NCI-H2107 (cell line): ENCODE measurements at regions not wholly inside any gene's neighbourhood (a gene's known extent, or its start where the extent isn't known, plus 50 kb on each side); places are given as distances from the start of the nearest gene placed in this dataset.

Experiments
- DNase-seq: peaks from one replicate; lab custom pipeline; 2025; lab: John Stamatoyannopoulos, UW

- no peak for DNase-seq
These were observed 52.8 kb upstream of the FBXL7 start for GRCh38 chr5:15447209-15447608.

DNA sequence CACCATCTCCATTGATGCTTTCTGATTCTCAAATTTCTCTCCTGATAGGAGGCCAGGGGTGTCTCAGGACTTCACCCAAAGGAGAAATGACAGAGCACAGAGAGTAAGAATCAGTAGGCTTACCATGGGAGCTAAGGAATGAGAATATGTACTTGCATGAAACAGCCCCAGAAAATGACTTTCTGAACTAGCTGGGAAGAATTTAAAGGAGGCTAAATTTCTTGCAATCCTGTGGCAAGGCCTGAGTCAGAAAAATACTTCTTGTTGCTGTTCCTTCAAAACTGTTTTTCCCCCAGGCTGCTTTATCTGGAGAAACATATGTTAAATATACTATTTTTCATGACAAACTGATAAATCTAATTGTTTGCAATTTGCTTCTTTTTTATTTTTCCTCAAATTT is 53.4 kb upstream of the FBXL7 start:
- DNase-seq, result no peak

- DNase-seq, result no peak
These were observed 57.8 kb upstream of the FBXL7 start for GRCh38 chr5:15442193-15442570.

DNA sequence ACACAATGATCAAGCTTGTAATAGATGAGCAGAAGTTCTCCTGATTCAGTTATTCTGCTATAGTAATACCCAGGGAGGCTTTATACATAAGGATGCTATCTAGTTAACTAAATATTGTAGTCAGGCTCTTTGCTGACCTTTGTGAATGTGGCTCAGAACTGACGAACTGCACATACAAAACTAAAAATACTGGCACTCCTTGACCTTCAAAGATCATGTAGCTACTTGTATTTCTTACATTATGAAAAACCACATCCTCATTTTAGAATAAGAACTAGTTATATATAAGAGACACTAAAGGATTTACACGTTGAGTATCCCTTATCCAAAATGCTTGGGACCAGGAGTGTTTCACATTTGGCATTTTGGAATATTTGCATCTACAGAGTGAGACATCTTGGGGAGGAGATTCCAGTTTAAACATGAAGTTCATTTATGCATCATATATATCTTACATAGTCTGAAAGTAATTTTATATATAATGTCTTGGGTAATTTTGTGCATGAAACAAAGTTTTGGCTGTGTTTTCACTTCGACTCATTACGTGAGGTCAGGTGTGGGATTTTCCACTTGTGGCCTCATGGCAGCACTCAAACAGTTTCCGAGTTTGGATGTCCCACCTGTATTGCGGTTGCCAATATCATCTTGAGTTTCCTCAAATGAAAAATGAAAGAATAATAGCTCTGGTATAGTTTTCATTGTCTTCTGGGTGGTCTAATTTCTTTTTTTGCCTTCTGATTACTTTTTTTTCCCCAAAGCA is 58.4 kb upstream of the FBXL7 start:
- DNase-seq, result no peak

DNA sequence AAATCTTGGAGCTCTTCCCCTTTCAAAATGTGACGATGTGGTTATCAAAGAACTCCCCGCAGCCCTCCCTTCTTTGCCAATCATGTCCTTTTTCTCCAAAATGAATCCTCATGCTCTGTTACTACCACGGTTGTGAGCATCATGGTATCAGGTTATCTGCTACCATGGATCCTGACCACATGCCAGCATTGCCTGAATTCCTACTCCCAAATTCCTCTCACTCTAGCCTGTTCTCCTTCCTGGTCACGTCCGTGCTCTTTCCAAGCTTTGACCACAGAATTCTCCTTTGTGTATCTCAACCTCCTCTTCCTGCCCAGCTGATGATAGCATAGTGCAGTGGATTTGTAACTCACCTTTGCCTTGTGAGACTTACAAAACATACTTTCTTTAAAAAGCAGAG is 59.5 kb upstream of the FBXL7 start:
- DNase-seq, result no peak

GRCh38 chr5:15439801-15440200 is 60.2 kb upstream of the FBXL7 start:
- DNase-seq, result no peak

DNA sequence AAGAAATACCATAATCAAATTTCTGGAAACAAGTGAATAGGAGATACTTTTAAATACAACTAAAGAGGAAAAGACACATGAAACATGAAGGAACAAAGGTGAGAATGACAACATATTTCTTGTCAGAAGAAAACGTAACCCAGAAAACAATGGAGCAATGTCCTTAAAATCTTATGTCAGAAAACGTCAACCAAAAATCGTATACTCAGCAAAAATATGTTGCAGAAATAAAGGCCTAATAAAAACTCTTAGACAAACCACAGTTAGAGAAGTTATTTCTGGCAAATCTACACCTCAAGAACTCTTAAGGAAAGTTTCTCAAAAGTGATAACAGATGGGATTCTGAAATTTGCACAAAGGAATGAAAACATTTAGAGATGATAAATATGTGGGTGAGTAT is 66.3 kb upstream of the FBXL7 start:
- DNase-seq, result no peak

GRCh38 chr5:15431923-15432322 is 68.1 kb upstream of the FBXL7 start:
- DNase-seq, result no peak

GRCh38 chr5:15425766-15426165 is 74.2 kb upstream of the FBXL7 start:
- no peak for DNase-seq

DNA sequence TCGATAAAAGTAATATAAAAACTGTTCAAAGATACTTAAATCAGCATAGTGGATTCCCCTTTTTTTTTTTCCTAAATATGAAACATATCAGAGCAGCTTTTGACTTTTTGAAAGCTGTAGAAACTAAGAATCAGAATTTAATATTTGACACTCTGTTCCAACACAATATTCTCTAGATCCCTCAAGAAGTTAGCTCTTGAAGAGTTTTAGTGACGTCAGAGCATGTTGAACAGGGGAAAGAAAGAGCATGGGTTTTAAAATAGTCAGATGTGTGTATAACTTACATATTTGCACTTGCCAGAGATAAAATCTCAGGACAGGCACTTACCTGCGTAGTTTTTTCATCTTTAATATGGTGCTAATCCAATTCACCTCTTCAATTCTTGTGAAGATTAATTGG is 75.2 kb upstream of the FBXL7 start:
- no peak for DNase-seq

- DNase-seq, result no peak
These were observed 78.0 kb upstream of the FBXL7 start for GRCh38 chr5:15421921-15422412.

- DNase-seq, result no peak
These were observed 78.6 kb upstream of the FBXL7 start for GRCh38 chr5:15421381-15421780.

DNA sequence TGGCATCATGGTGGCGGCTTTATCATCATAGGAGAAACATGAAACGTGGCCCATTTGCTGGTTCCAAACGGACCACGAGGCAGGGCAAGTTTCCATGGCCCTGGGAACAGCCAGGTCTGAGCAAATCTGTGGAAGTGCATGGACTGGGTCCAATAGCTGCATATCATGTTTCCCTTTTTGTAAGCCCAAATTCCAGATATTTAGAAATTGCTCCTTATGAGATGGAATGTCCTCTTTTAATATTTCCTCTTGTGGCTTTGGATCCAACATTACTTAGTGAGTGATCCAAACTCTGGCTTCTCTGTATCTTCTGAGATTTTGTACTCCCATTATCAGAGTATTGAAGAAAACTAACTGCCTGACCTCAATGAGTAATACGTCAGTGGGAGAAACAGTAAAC is 79.8 kb upstream of the FBXL7 start:
- DNase-seq, result no peak

GRCh38 chr5:15417156-15417555 is 82.8 kb upstream of the FBXL7 start:
- DNase-seq, result no peak

DNA sequence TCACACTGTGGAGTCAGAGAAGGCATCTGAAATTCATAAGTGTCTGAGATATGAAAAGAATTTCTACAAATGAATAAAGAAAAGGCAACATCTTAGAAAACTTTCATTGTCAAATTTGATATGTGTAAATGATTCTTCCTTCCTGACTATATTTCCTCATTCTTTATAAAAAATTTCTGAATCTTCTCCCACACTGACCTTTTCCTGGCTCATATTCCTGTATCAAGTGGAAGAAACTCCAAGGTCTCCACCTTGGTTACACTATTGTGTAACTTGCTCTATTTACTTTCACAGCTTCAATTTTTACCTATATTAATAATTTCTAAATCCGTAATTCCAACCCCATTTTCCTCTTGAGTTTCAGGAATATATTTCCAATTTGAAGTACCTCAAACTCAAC is 93.5 kb upstream of the FBXL7 start:
- DNase-seq, result no peak

GRCh38 chr5:15393146-15393545 is 106.8 kb upstream of the FBXL7 start:
- no peak for DNase-seq

GRCh38 chr5:15391704-15392397 is 108.1 kb upstream of the FBXL7 start:
- DNase-seq, result no peak

- DNase-seq, result no peak
These were observed 111.1 kb upstream of the FBXL7 start for GRCh38 chr5:15388866-15389265.

DNA sequence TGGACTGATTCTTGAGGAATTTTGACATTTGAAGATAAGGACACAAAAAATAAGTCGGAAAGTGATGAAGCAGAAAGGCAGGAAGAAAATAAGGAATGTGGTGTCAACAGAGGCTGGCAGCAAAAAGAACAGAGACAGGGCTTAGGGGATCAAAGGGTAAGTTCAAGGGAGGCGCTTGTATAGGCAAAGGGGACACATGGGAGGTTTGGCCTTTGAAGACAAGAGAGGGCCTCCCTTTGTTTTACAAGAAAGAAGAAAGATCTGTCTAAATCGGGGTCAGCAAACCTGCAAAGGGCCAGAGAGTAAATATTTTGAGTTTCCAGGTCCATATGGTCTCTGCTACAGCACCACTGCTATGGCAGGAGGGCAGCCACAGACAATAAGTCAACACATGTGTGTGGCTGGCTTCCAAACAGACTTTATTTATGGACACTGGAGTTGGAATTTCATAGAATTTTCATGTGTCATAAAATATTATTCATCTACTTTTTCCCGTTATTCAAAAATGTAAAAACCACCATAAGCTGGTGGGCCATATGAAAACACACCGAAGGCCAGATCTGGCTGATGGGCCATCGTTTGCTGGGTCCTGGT is 112.0 kb upstream of the FBXL7 start:
- no peak for DNase-seq

DNA sequence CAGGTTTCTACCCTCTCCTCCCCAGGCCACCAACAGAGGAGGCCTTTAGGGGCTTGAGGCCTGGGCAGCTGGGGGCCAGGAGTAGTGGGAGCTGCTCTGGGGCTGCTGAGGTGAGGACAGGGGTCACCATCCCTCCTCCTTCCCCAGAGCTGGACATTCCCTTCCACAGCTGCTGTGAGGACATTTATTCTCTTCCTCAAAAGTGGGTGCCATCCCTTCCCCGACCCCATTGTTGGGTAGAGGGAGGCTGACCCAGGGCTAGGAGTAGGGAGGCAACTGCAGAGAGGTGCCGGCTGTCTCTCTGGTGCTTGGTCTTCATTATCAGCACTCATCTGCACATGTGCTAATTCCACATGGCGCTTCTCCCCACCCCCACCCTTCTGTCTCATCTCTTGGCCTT is 113.9 kb upstream of the FBXL7 start:
- DNase-seq, result no peak

GRCh38 chr5:15385553-15385952 is 114.4 kb upstream of the FBXL7 start:
- no peak for DNase-seq

- DNase-seq, result no peak
These were observed 114.9 kb upstream of the FBXL7 start for GRCh38 chr5:15385037-15385436.

- no peak for DNase-seq
These were observed 115.4 kb upstream of the FBXL7 start for GRCh38 chr5:15384581-15384980.
